KMS-11 (cell line): ENCODE measurements at regions not wholly inside any gene's neighbourhood (a gene's known extent, or its start where the extent isn't known, plus 50 kb on each side); places are given as distances from the start of the nearest gene placed in this dataset.

ENCODE experiments used
- H2AFZ ChIP-seq: fragments of 200-600 bp; sonication (generic); 2 replicates; pipeline ENCODE4 v1.6.1; 2016; ENCODE audit warnings: antibody characterized with exemption, mixed run types, low read depth
- H3K27ac ChIP-seq: fragments of 200-600 bp; sonication (generic); 2 replicates; pipeline ENCODE4 v1.6.1; 2016; ENCODE audit warnings: mild to moderate bottlenecking, mixed run types
- H3K27me3 ChIP-seq: fragments of 200-600 bp; sonication (generic); 2 replicates; pipeline ENCODE4 v1.6.1; 2017; ENCODE audit warnings: mild to moderate bottlenecking, low read depth, mixed run types, moderate library complexity; ENCODE audit not compliant: insufficient read depth
- H3K36me3 ChIP-seq: fragments of 200-600 bp; sonication (generic); 2 replicates; pipeline ENCODE4 v1.6.1; 2017; ENCODE audit warnings: mild to moderate bottlenecking, mixed run types; ENCODE audit not compliant: insufficient read depth
- H3K4me1 ChIP-seq: fragments of 200-600 bp; sonication (generic); 2 replicates; pipeline ENCODE4 v1.6.1; 2016; ENCODE audit warnings: mild to moderate bottlenecking, low read depth, mixed run types; ENCODE audit not compliant: poor library complexity, severe bottlenecking
- H3K4me2 ChIP-seq: fragments of 200-600 bp; sonication (generic); 2 replicates; pipeline ENCODE4 v1.7.0; 2016; ENCODE audit warnings: mild to moderate bottlenecking, mixed run types
- H3K4me3 ChIP-seq: fragments of 200-600 bp; sonication (generic); IDR thresholded peaks from 2 replicates; pipeline ENCODE4 v1.6.1; 2017; ENCODE audit warnings: low read depth, low read length, mixed read lengths; ENCODE audit not compliant: insufficient read depth
- H3K79me2 ChIP-seq: fragments of 200-600 bp; sonication (generic); 2 replicates; pipeline ENCODE4 v1.6.1; 2016; ENCODE audit warnings: low read depth, mixed run types; ENCODE audit not compliant: insufficient read depth
- H3K9ac ChIP-seq: fragments of 200-600 bp; sonication (generic); 2 replicates; pipeline ENCODE4 v1.6.1; 2016; ENCODE audit warnings: mild to moderate bottlenecking, mixed run types
- H4K20me1 ChIP-seq: fragments of 200-600 bp; sonication (generic); 2 replicates; pipeline ENCODE4 v1.6.1; 2016; ENCODE audit warnings: mild to moderate bottlenecking, mixed run types; ENCODE audit not compliant: insufficient read depth
- TF ChIP-seq, protein P1 (sequence below): fragments of 200-600 bp; sonication (generic); conservative IDR thresholded peaks from 2 replicates; pipeline ENCODE4 v1.6.1; 2017; ENCODE audit warnings: low read depth, mild to moderate bottlenecking, antibody characterized with exemption, low read length, moderate library complexity, mixed read lengths

DNA sequence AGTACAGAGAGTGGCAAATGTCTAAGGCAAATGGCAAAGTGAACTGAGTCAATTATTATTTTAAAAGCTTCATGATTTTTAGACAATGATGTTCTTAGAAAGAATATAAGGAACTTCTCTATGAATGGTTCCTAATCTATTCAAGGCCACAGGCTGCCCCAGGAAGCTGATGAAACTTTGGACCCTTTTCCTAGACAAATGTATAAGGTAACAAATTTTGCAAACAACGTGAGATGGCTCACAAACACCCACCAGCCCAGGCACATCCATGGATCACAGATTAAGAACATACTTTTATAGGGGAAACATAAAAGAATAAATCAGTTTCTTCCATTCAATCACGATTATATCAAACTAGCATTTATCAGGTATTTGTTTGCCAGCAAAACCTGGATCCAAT is 659.0 kb downstream of the IRS1 start:
- Histone ChIP-seq H3K4me1 (no peaks in the 10 kb centered on the region), H3K9ac (no peak overlapping the region), H4K20me1 (no peaks in the 10 kb centered on the region), H2AFZ (no peak overlapping the region), H3K4me3 (no peak overlapping the region), H3K4me2 (no peak overlapping the region), H3K27ac (no peak overlapping the region), H3K27me3 (no peaks in the 10 kb centered on the region), H3K79me2 (no peaks in the 10 kb centered on the region), H3K36me3 (no peaks in the 10 kb centered on the region)
- TF ChIP-seq, protein P1, sequence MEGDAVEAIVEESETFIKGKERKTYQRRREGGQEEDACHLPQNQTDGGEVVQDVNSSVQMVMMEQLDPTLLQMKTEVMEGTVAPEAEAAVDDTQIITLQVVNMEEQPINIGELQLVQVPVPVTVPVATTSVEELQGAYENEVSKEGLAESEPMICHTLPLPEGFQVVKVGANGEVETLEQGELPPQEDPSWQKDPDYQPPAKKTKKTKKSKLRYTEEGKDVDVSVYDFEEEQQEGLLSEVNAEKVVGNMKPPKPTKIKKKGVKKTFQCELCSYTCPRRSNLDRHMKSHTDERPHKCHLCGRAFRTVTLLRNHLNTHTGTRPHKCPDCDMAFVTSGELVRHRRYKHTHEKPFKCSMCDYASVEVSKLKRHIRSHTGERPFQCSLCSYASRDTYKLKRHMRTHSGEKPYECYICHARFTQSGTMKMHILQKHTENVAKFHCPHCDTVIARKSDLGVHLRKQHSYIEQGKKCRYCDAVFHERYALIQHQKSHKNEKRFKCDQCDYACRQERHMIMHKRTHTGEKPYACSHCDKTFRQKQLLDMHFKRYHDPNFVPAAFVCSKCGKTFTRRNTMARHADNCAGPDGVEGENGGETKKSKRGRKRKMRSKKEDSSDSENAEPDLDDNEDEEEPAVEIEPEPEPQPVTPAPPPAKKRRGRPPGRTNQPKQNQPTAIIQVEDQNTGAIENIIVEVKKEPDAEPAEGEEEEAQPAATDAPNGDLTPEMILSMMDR: no peak

DNA sequence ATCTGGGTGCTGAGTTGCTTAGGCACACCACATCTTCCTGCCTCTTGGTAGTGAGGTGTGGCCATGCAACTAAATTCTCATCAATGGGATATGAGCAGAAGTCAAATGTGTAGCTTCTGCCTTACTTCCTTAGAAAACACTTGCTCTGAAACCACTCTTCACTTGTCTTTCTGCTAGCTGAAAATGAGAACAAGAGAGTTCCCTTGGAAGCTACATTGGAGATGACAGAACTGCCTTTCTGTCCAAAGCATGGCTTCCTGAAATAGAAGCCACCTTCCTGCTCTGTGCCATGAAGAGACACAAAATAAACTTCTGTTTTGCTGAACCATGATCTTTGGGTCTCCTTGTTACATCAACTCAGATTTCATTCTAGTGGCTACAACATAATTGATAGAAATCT is 659.9 kb downstream of the IRS1 start:
- H3K79me2 ChIP-seq: no peaks in the 10 kb centered on the region
- TF ChIP-seq, protein P1: no peak
- H3K4me2 ChIP-seq: no peak overlapping the region
- H3K9ac ChIP-seq: no peak overlapping the region
- H4K20me1 ChIP-seq: no peaks in the 10 kb centered on the region
- H3K36me3 ChIP-seq: no peaks in the 10 kb centered on the region; the same call in 1 of the 2 replicates
- H3K4me1 ChIP-seq: no peaks in the 10 kb centered on the region
- no peak overlapping the region for H2AFZ ChIP-seq
- no peak overlapping the region for H3K27ac ChIP-seq
- H3K4me3 ChIP-seq: no peak overlapping the region
- H3K27me3 ChIP-seq: no peaks in the 10 kb centered on the region

DNA sequence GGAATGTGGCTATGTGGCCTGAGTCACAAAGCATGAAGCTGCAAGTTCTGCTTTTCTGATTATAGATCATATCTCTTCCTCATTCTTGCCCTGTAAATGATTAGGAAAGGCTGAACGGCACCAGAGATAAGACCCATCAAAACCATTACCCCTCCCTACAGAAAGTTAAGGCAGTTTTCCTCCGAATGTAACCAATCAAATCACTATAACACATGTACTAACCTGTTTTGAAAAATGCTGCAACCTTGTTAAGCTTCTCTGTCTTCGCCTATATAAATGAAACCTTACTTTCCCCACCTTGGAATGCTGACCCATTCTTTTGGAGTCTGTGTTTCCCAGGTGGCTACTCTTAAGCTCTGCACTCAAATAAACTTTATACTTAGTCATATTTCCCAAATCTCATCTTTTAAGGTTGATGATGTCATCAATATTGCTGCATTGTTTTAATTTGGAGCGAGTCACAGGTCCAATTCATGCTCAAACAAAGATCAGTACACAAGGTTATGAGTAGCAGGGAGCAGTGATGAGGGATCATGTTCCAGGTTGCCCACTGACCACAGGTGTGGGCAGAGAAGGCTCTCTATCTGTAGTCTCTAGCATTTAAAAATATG is 662.3 kb downstream of the IRS1 start:
- no peaks in the 10 kb centered on the region; the same call in 1 of the 2 replicates for H3K36me3 ChIP-seq
- H3K9ac ChIP-seq: no peak overlapping the region
- H3K4me2 ChIP-seq: no peak overlapping the region
- H3K4me1 ChIP-seq: no peaks in the 10 kb centered on the region
- H3K27ac ChIP-seq: no peak overlapping the region
- TF ChIP-seq, protein P1: no peak
- H3K27me3 ChIP-seq: no peaks in the 10 kb centered on the region
- no peak overlapping the region for H2AFZ ChIP-seq
- H3K4me3 ChIP-seq: no peak overlapping the region
- H4K20me1 ChIP-seq: no peaks in the 10 kb centered on the region
- no peaks in the 10 kb centered on the region for H3K79me2 ChIP-seq

DNA sequence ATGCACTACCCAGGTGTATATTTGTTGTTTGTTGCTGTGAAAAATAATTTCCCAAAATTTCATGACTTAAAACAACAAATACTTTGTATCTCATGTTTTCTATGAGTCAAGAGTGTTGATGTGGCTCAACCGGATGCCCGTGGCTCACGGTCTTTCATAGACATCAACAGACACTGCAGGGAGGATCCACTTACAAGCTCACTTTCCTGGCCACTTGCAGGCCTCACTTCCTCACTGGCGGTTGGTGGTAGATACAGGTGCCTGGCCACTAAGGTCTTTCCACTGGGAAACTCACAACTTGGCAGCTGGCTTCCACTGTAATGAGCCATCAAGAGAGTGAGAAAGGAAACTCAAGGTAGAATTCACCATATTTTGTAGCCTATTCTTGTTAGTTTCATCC is 662.9 kb downstream of the IRS1 start:
- Histone ChIP-seq H4K20me1 (no peaks in the 10 kb centered on the region), H3K4me2 (no peak overlapping the region), H3K4me1 (no peaks in the 10 kb centered on the region), H3K79me2 (no peaks in the 10 kb centered on the region), H3K4me3 (no peak overlapping the region), H3K9ac (no peak overlapping the region), H3K27ac (no peak overlapping the region), H3K36me3 (no peaks in the 10 kb centered on the region; the same call in 1 of the 2 replicates), H2AFZ (no peak overlapping the region), H3K27me3 (no peaks in the 10 kb centered on the region)
- TF ChIP-seq, protein P1: no peak
